ENCODE measurements at regions not wholly inside any gene's neighbourhood (a gene's known extent, or its start where the extent isn't known, plus 50 kb on each side); places are given as distances from the start of the nearest gene placed in this dataset.

GRCh38 chr11:30735946-30736345 lies 149.8 kb upstream of the MPPED2 start:
- no peak for FAIRE-seq

- FAIRE-seq, result no peak
These were observed 147.6 kb upstream of the MPPED2 start for GRCh38 chr11:30733748-30734147.

- FAIRE-seq, result no peak
These were observed 143.9 kb upstream of the MPPED2 start for GRCh38 chr11:30730011-30730410.

- no peak for FAIRE-seq
These were observed 143.1 kb upstream of the MPPED2 start for GRCh38 chr11:30729187-30729713.

GRCh38 chr11:30725645-30726195 lies 139.6 kb upstream of the MPPED2 start:
- no peak for FAIRE-seq

- FAIRE-seq, result no peak
These were observed 138.1 kb upstream of the MPPED2 start for GRCh38 chr11:30724274-30724673.

GRCh38 chr11:30719371-30719770 lies 133.2 kb upstream of the MPPED2 start:
- FAIRE-seq, result no peak

GRCh38 chr11:30717641-30718040 lies 131.5 kb upstream of the MPPED2 start:
- no peak for FAIRE-seq

GRCh38 chr11:30717009-30717408 lies 130.9 kb upstream of the MPPED2 start:
- no peak for FAIRE-seq

- no peak for FAIRE-seq
These were observed 126.6 kb upstream of the MPPED2 start for GRCh38 chr11:30712749-30713148.

- no peak for FAIRE-seq
These were observed 124.1 kb upstream of the MPPED2 start for GRCh38 chr11:30710221-30710620.

- no peak for FAIRE-seq
These were observed 121.0 kb upstream of the MPPED2 start for GRCh38 chr11:30707110-30707509.

- FAIRE-seq, result no peak
These were observed 119.9 kb upstream of the MPPED2 start for GRCh38 chr11:30705913-30706675.

- no peak for FAIRE-seq
These were observed 112.3 kb upstream of the MPPED2 start for GRCh38 chr11:30698425-30698824.

GRCh38 chr11:30697032-30697431 lies 110.9 kb upstream of the MPPED2 start:
- no peak for FAIRE-seq

- no peak for FAIRE-seq
These were observed 98.6 kb upstream of the MPPED2 start for GRCh38 chr11:30684772-30685171.

GRCh38 chr11:30683176-30683575 lies 97.0 kb upstream of the MPPED2 start:
- FAIRE-seq, result no peak

GRCh38 chr11:30666817-30667216 lies 80.7 kb upstream of the MPPED2 start:
- no peak for FAIRE-seq

- FAIRE-seq, result no peak
These were observed 78.9 kb upstream of the MPPED2 start for GRCh38 chr11:30665067-30665466.

- no peak for FAIRE-seq
These were observed 67.5 kb upstream of the MPPED2 start for GRCh38 chr11:30653606-30654005.

GRCh38 chr11:30652801-30653200 lies 66.6 kb upstream of the MPPED2 start:
- FAIRE-seq, result no peak

GRCh38 chr11:30650266-30650665 lies 64.1 kb upstream of the MPPED2 start:
- FAIRE-seq, result no peak
